ENCODE measurements at regions not wholly inside any gene's neighbourhood (a gene's known extent, or its start where the extent isn't known, plus 50 kb on each side); places are given as distances from the start of the nearest gene placed in this dataset.
"Not testable (repeated sequence)": the region's sequence is repeated elsewhere in the genome, so short reads cannot be mapped to it uniquely, and the experiment has no call there.

DNA sequence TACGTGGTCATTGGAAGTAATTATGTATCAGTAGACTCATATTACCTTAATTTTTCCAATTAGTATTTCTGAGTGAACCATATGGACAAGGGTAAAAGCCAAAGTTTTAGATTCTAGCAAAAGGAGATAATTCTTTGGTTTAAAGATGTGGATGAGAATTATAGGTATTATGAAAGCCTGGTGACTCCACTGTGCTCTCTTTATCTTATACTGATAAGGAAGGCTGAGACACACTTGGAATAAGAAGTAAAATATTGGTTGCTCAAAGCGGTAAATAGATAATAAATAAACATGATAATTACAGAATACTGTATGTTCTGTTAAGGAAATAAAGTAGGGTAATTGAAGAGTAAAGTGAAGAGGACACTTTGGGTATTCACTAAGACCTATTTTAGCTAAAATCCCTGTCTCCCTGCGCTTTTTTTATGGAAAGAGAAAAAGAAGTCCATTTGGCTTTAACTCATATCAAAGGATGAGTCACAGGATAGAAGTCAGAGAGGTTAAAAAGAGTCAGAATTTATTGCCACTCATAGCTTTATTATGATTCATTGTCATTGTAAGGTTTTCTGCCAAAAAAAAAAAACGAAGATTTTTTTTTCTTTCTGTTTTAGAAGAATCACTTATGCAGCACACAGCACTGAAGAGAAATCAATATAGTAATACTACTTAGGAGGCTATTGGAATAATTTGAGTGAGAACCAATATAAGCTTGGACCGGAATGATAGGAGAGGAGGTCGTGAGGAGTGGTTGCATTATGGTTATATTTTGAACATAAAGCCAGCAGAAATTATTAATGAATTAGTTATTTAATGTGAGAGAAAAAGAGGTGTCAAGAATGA is 2463.1 kb downstream of the ARAP2 start:
- DNase-seq (ENCODE audit: low read depth), result peak; percentile 75

DNA sequence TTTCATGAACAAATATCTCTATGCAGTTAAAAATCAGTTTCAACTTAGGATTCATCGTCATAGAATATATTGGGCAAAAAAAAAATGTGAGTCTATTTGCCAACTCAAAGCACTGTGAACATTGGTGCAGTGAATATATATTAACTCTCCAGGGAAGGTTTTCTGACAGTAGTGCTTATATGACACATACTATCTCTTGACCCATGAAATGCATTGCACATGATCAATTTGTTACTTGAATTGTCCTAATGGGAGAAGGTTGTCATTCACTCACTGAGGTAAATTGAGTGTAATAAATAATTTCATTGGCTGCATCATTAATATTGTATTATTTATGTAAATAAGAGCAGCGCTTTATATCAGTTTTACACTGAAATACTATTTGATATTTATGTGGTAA is 2458.5 kb downstream of the ARAP2 start:
- DNase-seq (ENCODE audit: low read depth), result no peak

DNA sequence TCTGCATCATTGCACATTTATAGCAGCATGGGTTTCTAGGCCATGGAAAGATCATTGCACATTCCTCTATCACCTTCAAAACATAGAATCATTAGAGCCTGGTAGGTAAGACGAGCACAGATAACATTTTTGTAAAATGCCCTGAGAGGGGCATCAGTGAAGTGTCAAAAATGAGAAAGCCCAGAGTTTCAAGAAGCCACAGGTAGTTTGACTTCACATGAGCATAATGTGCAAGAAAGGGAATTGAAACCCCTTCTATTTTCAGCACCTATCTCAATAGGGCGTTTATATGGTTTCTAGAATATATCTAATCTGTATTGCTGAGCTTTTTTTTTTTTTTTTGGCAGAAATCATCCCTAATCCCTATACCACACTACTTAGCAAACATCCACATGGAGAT is 2441.7 kb downstream of the ARAP2 start:
- no peak for DNase-seq (ENCODE audit: low read depth)

DNA sequence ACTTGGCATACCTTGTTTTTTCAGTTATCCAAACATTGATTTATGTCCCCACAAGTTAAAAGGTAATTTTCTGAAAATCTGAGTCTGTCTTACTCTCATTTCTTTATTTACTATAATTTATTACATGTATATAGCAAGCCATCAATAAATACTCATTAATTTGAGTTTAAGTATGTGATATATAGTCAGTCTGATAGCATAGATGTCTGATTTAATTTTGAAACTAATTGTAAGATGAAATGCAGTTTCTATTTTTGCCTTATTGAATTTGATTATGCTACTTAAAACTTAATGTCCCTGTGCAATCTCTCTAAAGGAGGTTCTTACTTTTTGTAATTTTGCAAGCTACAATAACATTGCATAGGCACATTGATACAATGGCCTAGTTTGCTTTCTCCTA is 2418.6 kb downstream of the ARAP2 start:
- no peak for DNase-seq (ENCODE audit: low read depth)

DNA sequence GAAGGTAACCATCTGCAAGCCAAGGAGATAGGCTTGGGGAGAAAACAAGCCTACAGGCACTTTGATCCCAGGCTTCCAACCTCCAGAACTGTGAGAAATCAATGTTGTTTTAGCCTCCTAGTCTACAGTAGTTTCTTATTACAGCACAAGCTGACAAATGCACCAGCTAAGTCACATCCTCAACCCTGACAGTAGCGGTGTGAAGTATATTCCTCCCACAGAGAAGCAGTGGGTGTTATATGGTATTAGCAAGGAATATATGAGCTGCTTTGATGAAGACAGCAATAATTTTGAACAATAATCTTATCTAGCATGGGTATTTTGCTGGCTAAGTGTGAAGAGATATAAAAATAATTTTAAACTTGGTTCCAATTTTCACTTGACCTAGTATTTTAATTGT is 2415.0 kb downstream of the ARAP2 start:
- not testable (repeated sequence) for DNase-seq (ENCODE audit: low read depth)

DNA sequence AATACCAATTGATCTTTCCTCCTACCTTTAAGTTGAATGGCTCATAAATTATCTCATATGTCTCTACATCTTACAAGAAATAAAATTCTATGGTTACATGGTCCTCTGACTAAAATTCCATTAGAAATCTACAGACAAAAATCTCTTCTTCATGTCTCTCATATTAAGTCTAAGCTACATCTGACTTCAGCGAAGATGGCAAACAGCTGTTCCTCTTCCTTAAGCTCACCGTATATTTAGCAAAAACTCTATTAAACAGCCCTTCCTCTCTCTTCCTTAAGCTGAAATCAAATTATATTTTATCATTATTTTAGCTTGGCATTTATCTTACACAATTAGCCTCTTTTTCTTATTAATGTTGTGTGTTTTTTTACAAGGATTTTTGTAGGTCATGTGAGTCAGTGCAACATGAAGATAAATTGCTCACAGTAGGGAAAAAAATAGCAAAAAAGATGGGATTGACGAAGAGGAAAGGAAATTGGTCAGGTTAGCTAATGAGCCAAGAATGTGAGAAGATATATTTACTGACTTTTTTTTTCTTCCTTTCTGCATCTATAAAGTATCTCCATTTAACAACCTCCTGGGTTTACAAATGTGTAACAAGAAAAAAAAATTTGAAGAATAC is 2412.8 kb downstream of the ARAP2 start:
- DNase-seq (ENCODE audit: low read depth), result peak; percentile 60

DNA sequence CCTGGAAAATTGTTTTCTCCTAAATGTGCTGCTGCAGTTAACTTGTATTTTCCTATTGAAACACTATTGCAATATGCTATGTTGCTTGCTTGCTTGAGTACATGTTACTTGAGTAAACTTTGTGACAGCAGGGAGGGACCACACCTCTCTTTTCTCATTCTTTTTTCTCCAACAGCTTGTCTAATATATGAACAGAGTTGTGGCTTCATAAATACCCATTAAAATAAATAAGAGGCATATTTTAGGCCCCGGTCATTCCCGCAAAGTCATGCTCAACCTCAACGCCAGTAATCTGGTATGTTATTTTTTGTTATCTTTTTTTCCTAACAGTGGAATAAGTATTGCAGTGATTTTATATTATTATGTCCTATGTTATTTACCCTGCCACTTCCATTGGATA is 2408.6 kb downstream of the ARAP2 start:
- DNase-seq (ENCODE audit: low read depth), result peak; percentile 67

DNA sequence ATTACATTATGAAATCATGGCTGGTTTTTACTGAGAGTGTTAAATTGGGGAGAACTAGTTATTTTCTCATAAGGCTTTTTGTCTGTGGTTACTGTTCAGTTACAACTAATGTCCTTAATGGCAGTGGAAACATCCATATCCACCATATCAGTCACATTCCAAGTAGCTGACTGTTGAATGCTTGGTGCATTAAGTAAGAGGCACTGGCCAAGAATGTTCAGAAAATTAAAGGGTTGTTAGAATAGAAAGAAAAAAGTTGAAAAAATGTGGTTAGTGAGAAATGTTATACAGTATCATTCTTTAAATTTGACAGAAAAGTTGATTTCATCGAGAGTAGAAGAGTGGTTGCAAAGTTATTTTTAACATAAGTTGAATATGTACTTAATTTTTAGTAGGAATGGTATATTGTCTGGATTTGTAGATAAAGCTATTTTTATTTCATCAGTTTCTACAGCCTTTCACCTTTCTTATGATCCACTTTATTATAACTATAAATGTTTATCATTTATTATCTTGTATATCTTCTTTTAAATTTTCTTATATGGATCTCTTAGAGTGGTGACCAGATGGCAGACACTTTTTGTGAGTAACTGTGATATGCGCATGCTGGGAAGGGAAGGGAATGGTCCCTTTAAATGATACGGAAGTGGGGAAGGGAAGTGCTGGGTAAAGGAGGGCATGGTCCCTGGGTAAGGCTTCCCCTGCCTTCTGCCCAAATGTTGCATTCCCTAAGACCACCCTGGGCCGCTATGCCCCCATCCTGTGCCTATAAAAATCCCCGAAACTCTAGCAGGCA is 2407.1 kb downstream of the ARAP2 start:
- DNase-seq (ENCODE audit: low read depth), result peak; percentile 88

DNA sequence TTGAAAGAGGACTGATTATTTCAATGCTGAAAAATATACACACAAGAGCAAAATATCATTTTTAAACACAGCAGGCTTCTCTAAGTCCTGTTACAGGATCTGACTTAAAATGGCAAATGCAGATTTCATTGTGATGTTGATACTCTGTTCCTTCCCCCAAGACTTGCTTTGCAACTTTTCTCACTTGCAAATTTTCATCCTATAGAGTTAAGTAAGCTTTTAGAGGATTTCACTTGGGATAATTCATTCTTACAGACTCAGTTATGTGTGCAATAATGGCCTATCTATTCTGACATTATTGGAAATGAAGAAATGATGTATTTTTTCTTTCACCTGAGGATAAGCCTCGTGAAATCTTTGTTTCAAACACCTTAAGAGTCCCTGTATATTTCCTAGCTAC is 2403.2 kb downstream of the ARAP2 start:
- no peak for DNase-seq (ENCODE audit: low read depth)

DNA sequence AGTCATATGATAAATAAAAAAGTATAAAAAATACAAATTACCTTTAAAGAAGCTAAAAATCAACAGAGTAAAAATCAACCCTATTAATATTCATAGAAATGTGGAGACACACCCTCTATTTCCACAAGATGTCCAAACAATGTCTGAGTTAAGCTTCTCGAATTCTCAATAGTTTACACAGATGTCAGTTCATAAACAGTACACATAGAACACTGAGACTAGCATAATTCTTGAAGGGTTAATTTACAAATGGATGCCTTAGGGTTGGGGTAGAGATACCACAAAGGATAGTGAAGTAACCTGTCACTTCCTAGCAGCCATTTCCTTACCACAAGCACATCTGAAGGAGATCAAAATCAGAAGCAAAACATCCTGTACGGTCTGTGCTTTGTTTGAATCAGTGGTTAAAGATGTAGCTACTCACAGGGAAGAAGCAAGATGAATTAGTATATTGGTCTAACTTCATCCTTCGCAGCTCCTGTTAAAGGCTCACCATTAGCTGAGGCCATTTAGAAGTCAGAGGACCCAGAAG is 2393.9 kb downstream of the ARAP2 start:
- DNase-seq (ENCODE audit: low read depth), result peak; percentile 33

DNA sequence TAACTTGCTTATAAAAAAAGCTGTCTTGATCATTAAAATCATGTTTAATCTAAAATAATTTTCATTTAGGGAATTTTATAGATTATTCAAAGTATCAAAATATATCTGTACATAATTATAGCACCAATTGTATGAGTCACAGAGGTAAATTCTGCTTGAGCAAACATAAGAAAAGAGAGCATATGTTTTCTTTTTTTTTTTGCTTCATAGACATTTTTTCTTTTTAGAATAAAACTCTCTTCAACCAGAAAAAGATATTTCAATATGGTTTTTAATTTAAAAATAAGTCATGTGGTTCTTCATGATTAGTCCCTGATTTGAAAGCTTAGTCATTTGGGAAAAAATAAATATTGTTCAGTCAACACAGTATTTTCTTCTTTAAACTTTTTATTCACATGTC is 2390.6 kb downstream of the ARAP2 start:
- not testable (repeated sequence) for DNase-seq (ENCODE audit: low read depth)

DNA sequence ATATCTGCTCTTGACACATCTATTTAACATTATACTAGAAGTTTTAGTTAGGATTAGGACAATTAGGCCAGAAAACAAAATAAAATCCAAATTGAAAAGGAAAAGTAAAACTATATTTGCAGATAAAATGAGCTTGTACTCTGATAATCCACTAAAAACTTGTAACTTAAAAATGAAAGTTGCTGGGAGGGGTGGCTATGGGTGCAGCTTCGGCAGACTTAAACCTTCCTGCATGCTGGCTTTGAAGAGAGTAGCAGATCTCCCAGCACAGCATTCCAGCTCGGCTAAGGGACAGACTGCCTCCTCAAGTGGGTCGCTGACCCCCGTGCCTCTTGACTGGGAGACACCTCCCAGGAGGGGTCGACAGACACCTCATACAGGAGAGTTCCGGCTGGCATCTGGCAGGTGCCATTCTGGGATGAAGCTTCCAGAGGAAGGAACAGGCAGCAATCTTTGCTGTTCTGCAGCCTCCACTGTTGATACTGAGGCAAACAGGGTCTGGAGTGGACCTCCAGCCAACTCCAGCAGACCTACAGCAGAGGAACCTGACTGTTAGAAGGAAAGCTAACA is 2379.9 kb downstream of the ARAP2 start:
- no peak for DNase-seq (ENCODE audit: low read depth)

DNA sequence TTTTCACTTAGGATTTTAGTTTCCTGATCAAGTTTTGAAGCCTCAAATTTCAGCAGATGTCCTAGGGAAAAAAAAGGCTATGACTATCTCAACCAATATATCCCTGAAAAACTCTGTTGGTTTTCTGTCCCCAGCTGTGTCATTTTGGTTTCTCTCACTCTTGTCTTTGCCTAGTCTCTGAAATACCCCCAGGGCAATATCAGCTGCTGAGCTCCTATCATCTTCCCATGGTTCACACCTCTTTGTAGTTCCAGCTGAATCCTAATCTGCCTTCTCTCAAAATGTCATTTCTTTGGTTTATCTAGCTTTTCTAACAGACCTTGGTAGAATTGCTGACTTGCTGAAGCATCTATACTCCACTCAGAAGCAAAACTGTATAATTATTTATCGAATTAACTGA is 2370.5 kb downstream of the ARAP2 start:
- no peak for DNase-seq (ENCODE audit: low read depth)

DNA sequence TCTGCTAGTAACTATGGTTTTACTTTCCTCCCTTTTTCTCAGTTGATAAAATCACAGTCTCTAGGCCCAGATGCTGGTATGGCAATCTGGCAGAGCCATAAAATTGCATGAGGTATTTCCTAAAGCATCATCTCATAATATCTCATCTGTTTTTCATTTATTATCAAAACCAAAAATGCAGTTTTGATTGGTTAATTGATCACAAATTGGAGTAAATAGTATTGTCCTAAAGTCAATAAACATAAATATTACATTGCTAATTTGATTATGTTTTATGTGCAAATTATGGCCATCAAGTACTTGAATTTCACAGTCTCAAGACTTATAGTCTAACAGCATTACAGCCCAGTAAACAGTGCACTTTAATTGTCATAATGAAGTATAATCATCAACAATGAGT is 2365.6 kb downstream of the ARAP2 start:
- DNase-seq (ENCODE audit: low read depth), result no peak

DNA sequence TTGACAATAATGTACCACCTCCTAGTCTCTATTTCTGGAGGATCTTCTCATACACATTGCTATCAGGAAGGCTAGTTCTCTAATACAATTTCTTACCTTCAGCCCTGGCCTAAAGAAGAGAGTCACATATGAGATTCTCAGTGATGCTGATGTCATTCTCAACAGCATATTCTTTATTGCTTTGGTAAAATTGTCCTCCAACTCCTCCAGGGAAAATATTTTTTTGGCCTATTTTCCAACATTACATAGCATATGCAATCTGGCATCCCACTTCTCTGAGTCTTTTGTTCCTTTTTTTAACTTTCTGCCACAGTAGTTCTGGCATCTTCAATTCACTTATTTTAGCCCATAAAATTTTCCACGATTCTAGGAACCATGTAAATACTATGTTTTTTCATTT is 2363.1 kb downstream of the ARAP2 start:
- DNase-seq (ENCODE audit: low read depth), result no peak

DNA sequence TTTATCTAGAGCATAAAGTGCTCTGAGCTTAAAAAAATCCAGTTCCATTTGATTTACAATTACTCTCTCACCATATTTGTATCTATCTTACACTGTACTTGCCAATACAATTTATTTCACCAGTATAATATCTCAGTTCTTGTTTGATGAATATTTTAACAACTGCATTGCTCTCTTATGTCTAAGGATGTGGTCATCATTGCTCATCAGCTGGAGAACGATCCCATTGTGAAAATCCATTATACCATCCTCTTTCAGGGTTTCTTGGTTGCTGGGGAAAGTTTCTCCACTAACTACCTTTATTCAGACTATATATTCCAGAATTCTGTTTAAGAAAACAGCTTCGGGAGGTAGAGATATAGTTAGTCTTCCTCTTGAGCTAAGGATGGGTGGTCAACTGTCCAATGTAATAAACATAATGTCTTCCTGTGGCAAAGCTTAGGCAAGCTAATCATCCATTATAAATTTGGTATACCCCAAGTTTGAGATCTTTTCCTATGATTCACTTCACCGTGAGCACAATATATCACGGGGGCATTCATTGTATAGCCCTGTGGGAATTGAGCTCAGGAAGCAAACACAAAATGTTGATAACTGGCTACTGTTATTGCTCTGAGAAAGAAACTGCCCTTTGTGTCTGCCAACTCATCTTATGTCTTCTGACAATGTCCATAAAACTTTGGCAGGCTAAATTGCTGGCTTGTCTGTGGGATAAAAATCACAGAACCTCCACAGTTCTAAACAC is 2361.9 kb downstream of the ARAP2 start:
- DNase-seq (ENCODE audit: low read depth), result peak; percentile 3

DNA sequence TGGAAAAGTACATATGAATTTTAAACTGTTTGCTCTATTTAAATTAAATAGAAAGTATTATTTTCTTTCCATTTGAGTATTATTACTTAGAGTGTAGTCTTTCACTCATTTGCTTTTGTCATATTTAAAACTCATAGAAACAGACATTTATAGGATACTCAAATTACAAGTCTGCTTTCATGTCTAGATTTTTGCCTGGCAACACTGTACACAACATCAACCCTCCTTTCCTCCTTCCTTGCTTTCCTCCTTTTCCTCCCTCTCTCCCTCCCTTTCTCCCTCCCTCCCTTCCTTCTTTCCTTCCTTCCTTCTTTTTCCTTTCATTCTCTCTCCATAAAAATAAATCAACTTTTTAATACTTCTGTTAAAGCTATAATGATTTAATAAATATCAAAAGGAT is 2361.2 kb downstream of the ARAP2 start:
- DNase-seq (ENCODE audit: low read depth), result no peak

DNA sequence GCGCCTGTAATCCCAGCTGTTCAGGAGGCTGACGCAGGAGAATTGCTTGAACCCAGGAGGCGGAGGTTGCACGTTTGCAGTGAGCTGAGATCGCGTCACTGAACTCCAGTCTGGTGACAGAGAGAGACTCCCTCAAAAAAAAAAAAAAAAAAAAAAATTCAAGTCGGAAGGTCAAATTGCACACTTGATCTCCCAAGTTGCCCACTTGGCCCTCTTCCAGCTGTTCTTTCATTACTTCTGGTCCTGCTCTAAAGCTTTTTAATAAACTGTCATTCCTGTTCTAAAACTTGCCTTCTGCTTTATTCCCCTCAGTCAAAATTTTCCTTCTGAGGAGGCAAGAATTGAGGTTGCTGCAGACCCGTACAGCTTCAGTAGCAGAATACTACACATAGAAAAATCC is 2358.0 kb downstream of the ARAP2 start:
- no peak for DNase-seq (ENCODE audit: low read depth)

DNA sequence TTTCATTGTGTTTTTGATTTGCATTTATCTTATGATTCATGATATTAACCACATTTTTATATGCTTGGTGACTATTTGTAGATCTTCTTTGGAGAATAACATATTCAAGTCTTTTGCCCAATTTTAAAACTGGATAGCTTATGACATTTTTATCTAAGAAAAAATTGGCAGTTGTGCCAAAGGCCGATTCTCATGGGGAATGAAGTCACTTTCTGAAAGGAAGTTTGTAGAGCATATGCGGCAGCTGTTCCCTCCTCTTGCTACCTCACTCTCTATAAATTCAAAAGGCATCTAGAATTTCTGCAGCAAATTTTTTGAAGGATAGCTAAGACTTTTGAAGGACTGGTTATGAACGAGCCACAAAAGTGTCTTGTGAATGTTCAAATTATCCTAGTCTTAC is 2353.5 kb downstream of the ARAP2 start:
- DNase-seq (ENCODE audit: low read depth), result no peak

DNA sequence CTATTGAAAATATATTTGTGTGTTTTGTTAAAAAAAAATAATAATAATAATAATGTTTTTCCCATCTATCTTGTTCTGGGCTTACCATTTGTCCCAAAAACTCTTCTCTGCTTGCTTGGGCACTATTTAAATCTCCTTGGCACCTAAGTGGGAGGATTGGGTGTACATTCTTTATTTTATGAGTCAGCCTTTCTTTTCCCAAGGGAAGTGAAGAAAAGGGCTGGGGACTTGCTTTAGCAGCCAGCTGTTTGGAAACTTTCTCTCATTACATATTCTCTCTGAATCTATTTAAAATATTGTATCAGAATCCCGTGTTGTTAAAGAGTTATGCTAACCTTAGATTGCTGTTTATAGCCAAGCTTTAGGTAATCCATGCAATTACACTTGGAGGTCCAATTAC is 2332.4 kb downstream of the ARAP2 start:
- no peak for DNase-seq (ENCODE audit: low read depth)

DNA sequence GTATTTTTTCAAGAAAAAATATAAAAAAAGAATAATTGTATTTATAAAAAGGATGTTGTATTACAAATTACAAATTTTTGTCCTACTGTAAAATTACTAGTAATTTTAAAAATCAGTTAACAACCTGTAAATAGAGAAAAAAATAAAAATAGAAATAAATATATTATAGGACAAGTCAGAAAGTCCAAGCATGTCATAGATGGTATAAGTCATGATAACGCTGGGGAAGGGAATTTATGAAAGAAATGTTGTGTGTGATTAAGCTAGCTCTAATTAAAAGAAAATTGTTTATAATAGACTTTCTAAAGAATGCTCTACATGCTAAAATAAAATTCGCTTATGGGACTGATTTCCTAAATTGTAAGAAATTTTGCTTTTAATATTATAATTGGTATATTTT is 2329.9 kb downstream of the ARAP2 start:
- peak; percentile 5 for DNase-seq (ENCODE audit: low read depth)

DNA sequence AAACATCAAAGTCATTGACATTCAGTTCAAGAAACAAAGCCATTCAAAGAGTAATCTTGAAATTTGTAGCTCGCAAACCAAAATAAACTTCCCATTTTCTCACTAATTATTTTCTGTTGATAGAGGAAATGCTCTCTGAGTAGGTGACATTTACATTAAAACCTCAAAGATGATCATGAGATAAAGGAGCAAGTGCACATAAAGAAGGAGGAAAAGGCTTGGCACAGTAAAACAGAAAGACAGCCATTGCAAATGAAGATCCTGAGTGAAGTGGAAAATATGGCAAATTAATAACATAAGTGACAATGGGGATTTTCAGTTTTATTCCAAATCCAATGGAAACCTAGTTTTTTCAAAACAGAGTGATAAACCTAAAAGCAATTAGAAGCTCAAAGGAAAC is 2320.8 kb downstream of the ARAP2 start:
- DNase-seq (ENCODE audit: low read depth), result no peak
